ENCODE measurements at regions not wholly inside any gene's neighbourhood (a gene's known extent, or its start where the extent isn't known, plus 50 kb on each side); places are given as distances from the start of the nearest gene placed in this dataset.

DNA sequence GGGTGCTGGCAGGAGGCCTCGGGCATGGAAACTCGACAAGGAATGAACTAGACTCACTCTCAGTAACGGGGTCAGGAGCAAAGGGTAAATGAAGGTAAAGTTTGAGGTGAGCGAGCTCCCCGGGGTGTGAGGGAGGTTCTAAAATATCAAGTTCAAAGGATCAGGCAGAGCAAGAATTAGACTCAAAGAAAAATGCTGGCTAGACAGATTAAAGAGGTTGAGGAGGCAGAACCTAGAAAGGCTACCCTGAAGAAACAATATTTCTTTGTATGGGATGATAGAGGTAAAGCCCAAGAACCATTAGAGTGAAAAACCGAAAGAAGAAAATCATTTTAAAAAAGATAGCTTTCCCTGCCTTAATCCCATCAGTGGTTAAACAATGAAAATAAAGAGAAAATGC lies 386.7 kb upstream of the MEF2C start:
- H3K4me3 ChIP-seq (ENCODE audit: low read length): no peak overlapping the region
- DNase-seq (ENCODE audit: low read depth): no peak
- TF ChIP-seq, protein P1, sequence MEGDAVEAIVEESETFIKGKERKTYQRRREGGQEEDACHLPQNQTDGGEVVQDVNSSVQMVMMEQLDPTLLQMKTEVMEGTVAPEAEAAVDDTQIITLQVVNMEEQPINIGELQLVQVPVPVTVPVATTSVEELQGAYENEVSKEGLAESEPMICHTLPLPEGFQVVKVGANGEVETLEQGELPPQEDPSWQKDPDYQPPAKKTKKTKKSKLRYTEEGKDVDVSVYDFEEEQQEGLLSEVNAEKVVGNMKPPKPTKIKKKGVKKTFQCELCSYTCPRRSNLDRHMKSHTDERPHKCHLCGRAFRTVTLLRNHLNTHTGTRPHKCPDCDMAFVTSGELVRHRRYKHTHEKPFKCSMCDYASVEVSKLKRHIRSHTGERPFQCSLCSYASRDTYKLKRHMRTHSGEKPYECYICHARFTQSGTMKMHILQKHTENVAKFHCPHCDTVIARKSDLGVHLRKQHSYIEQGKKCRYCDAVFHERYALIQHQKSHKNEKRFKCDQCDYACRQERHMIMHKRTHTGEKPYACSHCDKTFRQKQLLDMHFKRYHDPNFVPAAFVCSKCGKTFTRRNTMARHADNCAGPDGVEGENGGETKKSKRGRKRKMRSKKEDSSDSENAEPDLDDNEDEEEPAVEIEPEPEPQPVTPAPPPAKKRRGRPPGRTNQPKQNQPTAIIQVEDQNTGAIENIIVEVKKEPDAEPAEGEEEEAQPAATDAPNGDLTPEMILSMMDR (conservative IDR thresholded peaks at IDR 0.05; ENCODE audit: low read depth, low read length): no peak

DNA sequence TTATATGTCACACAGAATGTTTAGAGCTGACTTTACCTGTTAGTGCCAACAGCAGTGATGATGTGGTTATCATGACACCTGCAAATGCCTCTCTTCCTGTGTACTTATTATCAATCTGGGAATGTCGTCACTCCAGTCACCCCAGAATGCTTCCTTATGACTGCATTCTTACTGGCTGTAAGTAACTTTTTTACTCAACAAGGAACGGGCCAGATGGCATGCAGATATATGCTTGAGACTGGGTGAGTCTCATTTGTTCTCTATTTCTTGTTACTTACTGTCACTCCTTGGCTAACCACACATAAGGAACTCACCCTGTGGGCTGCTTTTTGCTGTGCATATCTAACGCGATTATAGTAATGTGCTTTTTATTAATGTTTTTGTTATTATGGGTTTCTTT lies 385.5 kb upstream of the MEF2C start:
- DNase-seq (ENCODE audit: low read depth): no peak
- H3K4me3 ChIP-seq (ENCODE audit: low read length): no peak overlapping the region

DNA sequence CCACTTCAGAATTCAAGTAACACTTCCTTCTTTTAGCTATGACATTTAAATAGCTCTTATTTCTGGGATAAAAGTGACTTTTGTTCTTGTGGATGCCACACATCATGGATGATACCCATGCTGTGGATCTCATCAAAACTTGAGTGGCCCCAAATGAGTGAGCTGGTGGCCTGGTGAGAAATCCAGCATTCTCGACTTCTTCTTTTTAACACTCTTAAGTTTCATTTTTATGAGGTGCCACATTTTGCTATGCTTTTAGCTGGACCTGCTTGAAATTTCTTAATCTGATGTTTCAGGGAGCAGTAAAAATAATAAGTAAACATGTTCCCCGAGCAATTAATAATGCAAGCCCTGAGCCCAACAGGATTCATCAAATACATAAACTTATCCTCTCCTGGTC lies 384.8 kb upstream of the MEF2C start:
- no peak for DNase-seq (ENCODE audit: low read depth)
- H3K4me3 ChIP-seq (ENCODE audit: low read length): no peak overlapping the region
- TF ChIP-seq, protein P1 (conservative IDR thresholded peaks at IDR 0.05; ENCODE audit: low read depth, low read length): no peak

More for the DNA sequence above, 385.5 kb upstream of the MEF2C start:
- TF ChIP-seq, protein P1 (conservative IDR thresholded peaks at IDR 0.05; ENCODE audit: low read depth, low read length): no peak

DNA sequence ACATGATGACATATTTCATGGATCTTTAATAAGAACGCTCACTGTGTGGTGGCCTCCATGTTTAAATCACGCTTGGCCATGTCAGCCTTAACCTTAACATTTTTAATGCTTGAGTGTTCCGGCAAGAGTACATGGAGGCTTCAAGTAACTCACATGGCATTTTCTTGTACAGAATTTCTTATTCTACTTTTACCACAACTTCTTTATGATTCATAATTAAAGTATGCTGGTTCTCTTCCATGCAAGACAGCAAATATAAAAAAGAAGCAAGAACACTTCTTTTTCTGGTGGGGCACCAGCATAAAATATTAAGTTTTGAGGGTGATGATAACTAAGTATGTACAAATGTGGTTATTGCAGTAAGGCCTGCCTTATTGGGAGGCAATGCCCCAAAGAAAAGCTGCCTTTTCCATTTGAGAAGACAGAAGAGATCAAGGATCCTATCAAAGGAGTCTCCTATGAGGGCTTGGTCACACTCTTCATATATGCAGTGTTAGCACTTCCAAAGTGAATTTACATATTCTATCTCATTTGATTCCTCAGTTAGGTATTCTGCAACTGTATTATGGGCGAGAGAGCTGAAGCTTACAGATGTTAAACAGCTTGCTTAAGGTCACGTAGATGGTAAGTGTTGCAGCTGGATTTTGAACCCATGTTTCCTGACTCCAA lies 382.7 kb upstream of the MEF2C start:
- H3K4me3 ChIP-seq (ENCODE audit: low read length): no peak overlapping the region
- TF ChIP-seq, protein P1 (conservative IDR thresholded peaks at IDR 0.05; ENCODE audit: low read depth, low read length): no peak
- no peak for DNase-seq (ENCODE audit: low read depth)

DNA sequence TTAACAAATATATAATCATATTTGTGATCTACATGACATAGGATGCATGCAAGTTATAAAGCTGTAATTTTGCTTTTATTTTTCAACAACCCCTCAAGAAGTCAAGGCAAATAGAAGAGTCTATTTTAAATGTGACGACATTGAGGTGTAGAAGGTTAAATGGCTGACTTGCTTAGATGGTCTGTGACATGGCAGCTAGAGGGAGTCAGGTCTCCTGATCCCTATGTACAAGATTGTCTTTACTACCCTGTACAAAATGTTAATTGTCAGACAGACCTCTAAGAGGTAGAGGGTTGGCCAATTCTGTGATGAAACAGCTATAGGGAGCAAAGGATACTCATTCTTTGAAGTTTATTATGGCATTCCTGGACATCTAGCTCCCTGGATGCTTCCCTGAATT lies 380.9 kb upstream of the MEF2C start:
- no peak overlapping the region for H3K4me3 ChIP-seq (ENCODE audit: low read length)
- TF ChIP-seq, protein P1 (conservative IDR thresholded peaks at IDR 0.05; ENCODE audit: low read depth, low read length): no peak
- DNase-seq (ENCODE audit: low read depth): no peak

DNA sequence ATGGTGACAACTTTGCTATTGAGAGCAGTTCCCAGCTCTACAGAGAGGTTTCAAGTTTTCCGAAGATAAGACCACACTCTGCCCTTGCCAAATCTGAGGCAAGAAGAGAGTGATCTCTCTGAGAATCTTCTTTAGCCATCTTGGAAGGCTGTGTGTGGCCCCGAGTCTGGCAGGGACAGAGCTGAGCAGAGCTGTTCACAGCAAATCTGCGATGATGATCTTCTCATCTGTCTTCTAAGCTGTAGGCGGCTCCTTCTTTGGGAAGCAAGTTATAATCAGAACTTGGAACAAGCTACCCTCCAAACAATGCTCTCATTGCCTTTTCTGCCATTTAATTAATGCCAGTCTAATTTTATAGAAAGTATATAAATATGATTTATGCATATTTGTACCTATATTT lies 379.0 kb upstream of the MEF2C start:
- no peak for DNase-seq (ENCODE audit: low read depth)
- no peak overlapping the region for H3K4me3 ChIP-seq (ENCODE audit: low read length)
- TF ChIP-seq, protein P1 (conservative IDR thresholded peaks at IDR 0.05; ENCODE audit: low read depth, low read length): no peak

DNA sequence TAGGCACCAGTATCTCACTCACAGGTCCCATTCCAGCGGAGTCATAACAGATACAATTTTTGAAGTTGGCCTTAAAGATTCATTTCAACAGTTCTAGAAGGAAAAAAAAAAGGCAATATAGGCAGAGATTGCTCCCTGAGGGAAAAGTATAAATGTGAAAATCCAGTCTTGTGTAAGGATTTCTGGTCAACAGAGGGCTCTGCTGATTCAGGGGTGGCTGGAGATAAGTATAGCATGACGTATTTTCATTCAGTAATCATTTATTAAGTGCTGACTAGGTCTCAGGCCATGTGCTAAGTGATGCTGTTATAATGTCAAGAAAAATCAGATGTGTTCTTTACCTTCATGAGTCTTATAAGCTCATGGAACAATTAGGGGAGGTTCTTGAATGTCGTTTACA lies 377.3 kb upstream of the MEF2C start:
- H3K4me3 ChIP-seq (ENCODE audit: low read length): no peak overlapping the region
- TF ChIP-seq, protein P1 (conservative IDR thresholded peaks at IDR 0.05; ENCODE audit: low read depth, low read length): no peak
- no peak for DNase-seq (ENCODE audit: low read depth)

All from retinal pigment epithelial cell (primary cell).